NCI-H748 treated with DMSO at 0.1 percent for 48 hours (cell line): ENCODE measurements at regions not wholly inside any gene's neighbourhood (a gene's known extent, or its start where the extent isn't known, plus 50 kb on each side); places are given as distances from the start of the nearest gene placed in this dataset.
"Not testable (repeated sequence)": the region's sequence is repeated elsewhere in the genome, so short reads cannot be mapped to it uniquely, and the experiment has no call there.

ENCODE experiments used
- DNase-seq: peaks from one replicate; lab custom pipeline; 2025; lab: John Stamatoyannopoulos, UW

- no peak for DNase-seq
Measured at GRCh38 chr2:187871506-187871905, 317.3 kb upstream of the TFPI start.

GRCh38 chr2:187873132-187873531 is 318.9 kb upstream of the TFPI start:
- DNase-seq = no peak

GRCh38 chr2:187874786-187875185 is 320.6 kb upstream of the TFPI start:
- DNase-seq = no peak

GRCh38 chr2:187875261-187876141 is 321.3 kb upstream of the TFPI start:
- DNase-seq = no peak

- no peak for DNase-seq
Measured at GRCh38 chr2:187876554-187876953, 322.3 kb upstream of the TFPI start.

GRCh38 chr2:187877391-187877790 is 323.2 kb upstream of the TFPI start:
- DNase-seq = no peak

GRCh38 chr2:187878112-187878511 is 323.9 kb upstream of the TFPI start:
- DNase-seq = no peak

- no peak for DNase-seq
Measured at GRCh38 chr2:187879491-187879890, 325.3 kb upstream of the TFPI start.

- DNase-seq = no peak
Measured at GRCh38 chr2:187884003-187884402, 329.8 kb upstream of the TFPI start.

GRCh38 chr2:187890690-187891089 is 336.5 kb upstream of the TFPI start:
- DNase-seq = no peak

GRCh38 chr2:187900021-187900420 is 345.8 kb upstream of the TFPI start:
- DNase-seq = no peak

- DNase-seq = no peak
Measured at GRCh38 chr2:187906021-187906420, 351.8 kb upstream of the TFPI start.

GRCh38 chr2:187910922-187911321 is 356.7 kb upstream of the TFPI start:
- not testable (repeated sequence) for DNase-seq

- no peak for DNase-seq
Measured at GRCh38 chr2:187912950-187913349, 358.7 kb upstream of the TFPI start.

GRCh38 chr2:187915810-187916209 is 361.6 kb upstream of the TFPI start:
- DNase-seq = peak; percentile 19

- DNase-seq = no peak
Measured at GRCh38 chr2:187916799-187917198, 362.6 kb upstream of the TFPI start.

GRCh38 chr2:187917535-187917934 is 363.3 kb upstream of the TFPI start:
- no peak for DNase-seq

- DNase-seq = no peak
Measured at GRCh38 chr2:187918996-187919821, 365.0 kb upstream of the TFPI start.

GRCh38 chr2:187920511-187920910 is 366.3 kb upstream of the TFPI start:
- no peak for DNase-seq

- no peak for DNase-seq
Measured at GRCh38 chr2:187922846-187923245, 368.6 kb upstream of the TFPI start.

- no peak for DNase-seq
Measured at GRCh38 chr2:187924293-187924692, 367.4 kb upstream of the GULP1 start.

- DNase-seq = no peak
Measured at GRCh38 chr2:187934236-187934635, 357.4 kb upstream of the GULP1 start.

- DNase-seq = no peak
Measured at GRCh38 chr2:187934692-187935091, 357.0 kb upstream of the GULP1 start.
